WTC11 (cell line): ENCODE measurements at regions not wholly inside any gene's neighbourhood (a gene's known extent, or its start where the extent isn't known, plus 50 kb on each side); places are given as distances from the start of the nearest gene placed in this dataset.

Experiments used
- ATAC-seq: fragments of 200-7000 bp; cut with Tn5 transposase; 2 replicates; pipeline ENCODE4 v1.10.0; 2021; ENCODE audit warnings: mild to moderate bottlenecking, moderate library complexity
- CTCF ChIA-PET: fragments of 300-600 bp; sonication (Branson Sonifier 250); formaldehyde crosslinking; loops from one replicate; lab custom pipeline; 2021; ENCODE audit warnings: antibody characterized with exemption; lab: Charles Lee
- POLR2A ChIA-PET: fragments of 350-600 bp; sonication (Branson Sonifier 250); formaldehyde crosslinking; loops from one replicate; lab custom pipeline; 2021; ENCODE audit warnings: antibody characterized with exemption; lab: Charles Lee
- DNase-seq: peaks from one replicate; pipeline ENCODE4 v3.0.0; 2021; ENCODE audit warnings: low spot score
- H3K27ac Mint-ChIP-seq: 2 replicates; pipeline ENCODE4 v1.8.0; 2021; ENCODE audit warnings: mixed read lengths
- H3K27me3 Mint-ChIP-seq: 2 replicates; pipeline ENCODE4 v1.8.0; 2021; ENCODE audit warnings: low read depth, mild to moderate bottlenecking, moderate library complexity, mixed read lengths
- H3K36me3 Mint-ChIP-seq: 2 replicates; pipeline ENCODE4 v1.8.0; 2021; ENCODE audit warnings: mixed read lengths
- H3K4me1 Mint-ChIP-seq: 2 replicates; pipeline ENCODE4 v1.8.0; 2022; ENCODE audit warnings: mixed read lengths
- H3K4me3 Mint-ChIP-seq: 2 replicates; pipeline ENCODE4 v1.8.0; 2021; ENCODE audit warnings: mild to moderate bottlenecking, moderate library complexity, mixed read lengths
- H3K9me3 Mint-ChIP-seq: 2 replicates; pipeline ENCODE4 v1.8.0; 2021; ENCODE audit warnings: mixed read lengths
- ATF3 ChIP-seq: sonication (generic); formaldehyde crosslinking; conservative IDR thresholded peaks from 2 replicates; pipeline ENCODE4 v1.8.1; 2022; ENCODE audit warnings: mild to moderate bottlenecking, missing genetic modification reagents
- CBFB ChIP-seq: sonication (generic); formaldehyde crosslinking; IDR thresholded peaks from 2 replicates; pipeline ENCODE4 v1.8.1; 2022; ENCODE audit warnings: mild to moderate bottlenecking, low read depth, missing genetic modification reagents
- E2F5 ChIP-seq: sonication (generic); formaldehyde crosslinking; IDR thresholded peaks from 2 replicates; pipeline ENCODE4 v1.8.1; 2022; ENCODE audit warnings: mild to moderate bottlenecking, moderate library complexity, missing genetic modification reagents
- EMX1 ChIP-seq: fragments of 250-450 bp; sonication (Bioruptor Pico); IDR thresholded peaks from 2 replicates; pipeline ENCODE4 v1.8.0; 2021; ENCODE audit warnings: mild to moderate bottlenecking
- GRHL2 ChIP-seq: fragments of 250-450 bp; sonication (Bioruptor Pico); IDR thresholded peaks from 2 replicates; pipeline ENCODE4 v1.8.0; 2022; ENCODE audit warnings: mild to moderate bottlenecking, moderate library complexity; ENCODE audit not compliant: insufficient replicate concordance, severe bottlenecking
- HMGA2 ChIP-seq: fragments of 250-450 bp; sonication (Bioruptor Pico); IDR thresholded peaks from 2 replicates; pipeline ENCODE4 v1.4.0; 2021; ENCODE audit warnings: mild to moderate bottlenecking, moderate library complexity
- IRF2 ChIP-seq: sonication (generic); formaldehyde crosslinking; IDR thresholded peaks from 2 replicates; pipeline ENCODE4 v1.8.0; 2022; ENCODE audit warnings: low read depth, missing genetic modification reagents, borderline replicate concordance
- MXD4 ChIP-seq: fragments of 250-450 bp; sonication (Bioruptor Pico); IDR thresholded peaks from 2 replicates; pipeline ENCODE4 v1.8.0; 2021; ENCODE audit warnings: mild to moderate bottlenecking, moderate library complexity, borderline replicate concordance
- MYBL2 ChIP-seq: sonication (generic); formaldehyde crosslinking; IDR thresholded peaks from 2 replicates; pipeline ENCODE4 v1.8.1; 2023; ENCODE audit warnings: mild to moderate bottlenecking, moderate library complexity, missing genetic modification reagents
- STAT6 ChIP-seq: sonication (generic); formaldehyde crosslinking; conservative IDR thresholded peaks from 2 replicates; pipeline ENCODE4 v1.8.1; 2023; ENCODE audit warnings: mild to moderate bottlenecking, low read depth, missing genetic modification reagents, moderate library complexity
- TEAD1 ChIP-seq: sonication (generic); formaldehyde crosslinking; IDR thresholded peaks from 2 replicates; pipeline ENCODE4 v1.8.0; 2022; ENCODE audit warnings: mild to moderate bottlenecking, missing genetic modification reagents
- TP53 ChIP-seq: sonication (generic); formaldehyde crosslinking; IDR thresholded peaks from 2 replicates; pipeline ENCODE4 v1.8.1; 2023; ENCODE audit warnings: mild to moderate bottlenecking, missing genetic modification reagents
- USF1 ChIP-seq: sonication (generic); formaldehyde crosslinking; IDR thresholded peaks from 2 replicates; pipeline ENCODE4 v1.8.0; 2022; ENCODE audit warnings: mild to moderate bottlenecking, missing genetic modification reagents
- ZBTB21 ChIP-seq: sonication (generic); formaldehyde crosslinking; IDR thresholded peaks from 2 replicates; pipeline ENCODE4 v1.8.1; 2023; ENCODE audit warnings: mild to moderate bottlenecking, missing genetic modification reagents, borderline replicate concordance
- ZNF281 ChIP-seq: sonication (generic); formaldehyde crosslinking; IDR thresholded peaks from 2 replicates; pipeline ENCODE4 v1.8.0; 2023; ENCODE audit warnings: mild to moderate bottlenecking, missing genetic modification reagents
- ZNF423 ChIP-seq: fragments of 250-450 bp; sonication (Bioruptor Pico); IDR thresholded peaks from 2 replicates; pipeline ENCODE4 v2.1.2; 2022; ENCODE audit warnings: mild to moderate bottlenecking, moderate library complexity
- ZNF425 ChIP-seq: fragments of 250-450 bp; sonication (Bioruptor Pico); conservative IDR thresholded peaks from 2 replicates; pipeline ENCODE4 v1.9.0; 2021; ENCODE audit warnings: mild to moderate bottlenecking
- ZNF532 ChIP-seq: fragments of 250-450 bp; sonication (Bioruptor Pico); IDR thresholded peaks from 2 replicates; pipeline ENCODE4 v1.9.0; 2021; ENCODE audit warnings: mild to moderate bottlenecking, borderline replicate concordance

GRCh38 chr12:83864054-83864453 is 1048.5 kb downstream of the SLC6A15 start:
- Mint-ChIP-seq H3K27ac (no peak overlapping the region), H3K36me3 (no peaks in the 10 kb centered on the region), H3K4me1 (no peaks in the 10 kb centered on the region), H3K9me3 (peaks cover 10% of the 10 kb centered on the region), H3K27me3 (no peaks in the 10 kb centered on the region), H3K4me3 (no peak overlapping the region)
- DNase-seq (no peak), ATAC-seq (no peak)
- CTCF ChIA-PET = no interaction called here
- TF ChIP-seq TP53 (CRISPR knock-in tag) = no peak
- no peak for TF ChIP-seq MYBL2
- TF ChIP-seq IRF2 (CRISPR knock-in tag) = no peak
- no peak for TF ChIP-seq ZNF281
- no peak for TF ChIP-seq E2F5 (CRISPR knock-in tag)
- TF ChIP-seq CBFB (CRISPR knock-in tag) = no peak
- TF ChIP-seq ZNF425 (CRISPR knock-in tag) = no peak
- no peak for TF ChIP-seq TEAD1 (CRISPR knock-in tag)
- TF ChIP-seq GRHL2 (CRISPR knock-in tag) = no peak
- no peak for TF ChIP-seq MXD4 (CRISPR knock-in tag)
- TF ChIP-seq STAT6 = no peak
- POLR2A ChIA-PET = no interaction called here

- peaks cover 45% of the 10 kb centered on the region for H3K9me3 Mint-ChIP-seq
- ATAC-seq (no peak), DNase-seq (no peak)
- H3K4me1 Mint-ChIP-seq = peaks cover 6% of the 10 kb centered on the region
- peaks cover 20% of the 10 kb centered on the region for H3K36me3 Mint-ChIP-seq
- no peak overlapping the region for H3K4me3 Mint-ChIP-seq
- no peaks in the 10 kb centered on the region for H3K27me3 Mint-ChIP-seq
- CTCF ChIA-PET = no interaction called here
- no peak overlapping the region for H3K27ac Mint-ChIP-seq
- POLR2A ChIA-PET = no interaction called here
- TF ChIP-seq USF1 (CRISPR knock-in tag) = no peak
- no peak for TF ChIP-seq STAT6
- no peak for TF ChIP-seq ZNF423
- TF ChIP-seq ZNF532 (CRISPR knock-in tag) = no peak
- TF ChIP-seq ZBTB21 (CRISPR knock-in tag) = no peak
- TF ChIP-seq HMGA2 (CRISPR knock-in tag) = no peak
- no peak for TF ChIP-seq EMX1 (CRISPR knock-in tag)
- TF ChIP-seq ATF3 (CRISPR knock-in tag) = no peak
Observed at GRCh38 chr12:83859021-83859420, 1053.6 kb downstream of the SLC6A15 start.
